ENCODE measurements at regions not wholly inside any gene's neighbourhood (a gene's known extent, or its start where the extent isn't known, plus 50 kb on each side); places are given as distances from the start of the nearest gene placed in this dataset.

- ATAC-seq (ENCODE audit: insufficient read depth, low read depth) (no peak), DNase-seq (no peak)
- Histone ChIP-seq H3K36me3 (ENCODE audit: insufficient read depth, low read length) (no peaks in the 10 kb centered on the region), H3K4me3 (ENCODE audit: low read depth in 1 of 2, low read length in 2 of 2) (no peak overlapping the region), H3K27ac (ENCODE audit: low read length) (no peak overlapping the region), H4K20me1 (ENCODE audit: insufficient read depth, low read length) (no peaks in the 10 kb centered on the region), H3K27me3 (ENCODE audit: insufficient read depth, low read length, poor library complexity) (no peaks in the 10 kb centered on the region), H3K4me1 (ENCODE audit: insufficient read depth, low read length) (no peaks in the 10 kb centered on the region), H2AFZ (ENCODE audit: low read depth, low read length) (no peak overlapping the region), H3K4me2 (ENCODE audit: insufficient read depth, low read length) (no peak overlapping the region), H3K9ac (ENCODE audit: low read depth, low read length) (no peak overlapping the region), H3K79me2 (ENCODE audit: insufficient read depth, low read length) (no peaks in the 10 kb centered on the region), H3K9me3 (ENCODE audit: insufficient read depth, low read length, severe bottlenecking) (no peaks in the 10 kb centered on the region)
- TF ChIP-seq CTCF (IDR thresholded peaks at IDR 0.05; ENCODE audit: borderline replicate concordance, extremely low read depth, low read length, poor library complexity, severe bottlenecking) = no peak
- no peak for TF ChIP-seq EZH2 (IDR thresholded peaks at IDR 0.05; ENCODE audit: borderline replicate concordance, low read depth, low read length, severe bottlenecking)
These were observed 159.8 kb downstream of the CGGBP1 start for GRCh38 chr3:87898971-87899370.

GRCh38 chr3:87895983-87896382, 162.8 kb downstream of the CGGBP1 start:
- Histone ChIP-seq H3K4me2 (ENCODE audit: insufficient read depth, low read length) (no peak overlapping the region), H3K9me3 (ENCODE audit: insufficient read depth, low read length, severe bottlenecking) (no peaks in the 10 kb centered on the region), H3K27ac (ENCODE audit: low read length) (no peak overlapping the region), H3K4me1 (ENCODE audit: insufficient read depth, low read length) (no peaks in the 10 kb centered on the region), H2AFZ (ENCODE audit: low read depth, low read length) (no peak overlapping the region), H3K9ac (ENCODE audit: low read depth, low read length) (no peak overlapping the region), H3K36me3 (ENCODE audit: insufficient read depth, low read length) (no peaks in the 10 kb centered on the region), H3K79me2 (ENCODE audit: insufficient read depth, low read length) (no peaks in the 10 kb centered on the region), H4K20me1 (ENCODE audit: insufficient read depth, low read length) (no peaks in the 10 kb centered on the region), H3K27me3 (ENCODE audit: insufficient read depth, low read length, poor library complexity) (no peaks in the 10 kb centered on the region), H3K4me3 (ENCODE audit: low read depth in 1 of 2, low read length in 2 of 2) (no peak overlapping the region)
- DNase-seq (no peak), ATAC-seq (ENCODE audit: insufficient read depth, low read depth) (no peak)
- no peak for TF ChIP-seq CTCF (IDR thresholded peaks at IDR 0.05; ENCODE audit: borderline replicate concordance, extremely low read depth, low read length, poor library complexity, severe bottlenecking)
- no peak for TF ChIP-seq EZH2 (IDR thresholded peaks at IDR 0.05; ENCODE audit: borderline replicate concordance, low read depth, low read length, severe bottlenecking)

GRCh38 chr3:87873136-87873535, 185.7 kb downstream of the CGGBP1 start:
- no peak overlapping the region for H3K27ac ChIP-seq (ENCODE audit: low read length)
- no peaks in the 10 kb centered on the region for H3K36me3 ChIP-seq (ENCODE audit: insufficient read depth, low read length)
- H3K27me3 ChIP-seq (ENCODE audit: insufficient read depth, low read length, poor library complexity) = no peaks in the 10 kb centered on the region
- no peak for ATAC-seq (ENCODE audit: insufficient read depth, low read depth)
- H4K20me1 ChIP-seq (ENCODE audit: insufficient read depth, low read length) = no peaks in the 10 kb centered on the region
- TF ChIP-seq CTCF (IDR thresholded peaks at IDR 0.05; ENCODE audit: borderline replicate concordance, extremely low read depth, low read length, poor library complexity, severe bottlenecking) (no peak), EZH2 (IDR thresholded peaks at IDR 0.05; ENCODE audit: borderline replicate concordance, low read depth, low read length, severe bottlenecking) (no peak)
- no peak overlapping the region for H3K9ac ChIP-seq (ENCODE audit: low read depth, low read length)
- H3K4me2 ChIP-seq (ENCODE audit: insufficient read depth, low read length) = no peak overlapping the region
- H2AFZ ChIP-seq (ENCODE audit: low read depth, low read length) = no peak overlapping the region
- no peaks in the 10 kb centered on the region for H3K4me1 ChIP-seq (ENCODE audit: insufficient read depth, low read length)
- DNase-seq = no peak
- no peaks in the 10 kb centered on the region for H3K9me3 ChIP-seq (ENCODE audit: insufficient read depth, low read length, severe bottlenecking)
- no peaks in the 10 kb centered on the region for H3K79me2 ChIP-seq (ENCODE audit: insufficient read depth, low read length)
- H3K4me3 ChIP-seq (ENCODE audit: low read depth in 1 of 2, low read length in 2 of 2) = no peak overlapping the region

GRCh38 chr3:87867001-87867400, 191.8 kb downstream of the CGGBP1 start:
- Histone ChIP-seq H3K79me2 (ENCODE audit: insufficient read depth, low read length) (no peaks in the 10 kb centered on the region), H3K9ac (ENCODE audit: low read depth, low read length) (no peak overlapping the region), H3K36me3 (ENCODE audit: insufficient read depth, low read length) (no peaks in the 10 kb centered on the region), H3K27ac (ENCODE audit: low read length) (no peak overlapping the region), H2AFZ (ENCODE audit: low read depth, low read length) (no peak overlapping the region), H3K4me3 (ENCODE audit: low read depth in 1 of 2, low read length in 2 of 2) (no peak overlapping the region), H3K4me2 (ENCODE audit: insufficient read depth, low read length) (no peak overlapping the region), H3K4me1 (ENCODE audit: insufficient read depth, low read length) (no peaks in the 10 kb centered on the region), H3K27me3 (ENCODE audit: insufficient read depth, low read length, poor library complexity) (no peaks in the 10 kb centered on the region), H4K20me1 (ENCODE audit: insufficient read depth, low read length) (no peaks in the 10 kb centered on the region), H3K9me3 (ENCODE audit: insufficient read depth, low read length, severe bottlenecking) (no peaks in the 10 kb centered on the region)
- DNase-seq (no peak), ATAC-seq (ENCODE audit: insufficient read depth, low read depth) (no peak)
- no peak for TF ChIP-seq CTCF (IDR thresholded peaks at IDR 0.05; ENCODE audit: borderline replicate concordance, extremely low read depth, low read length, poor library complexity, severe bottlenecking)
- no peak for TF ChIP-seq EZH2 (IDR thresholded peaks at IDR 0.05; ENCODE audit: borderline replicate concordance, low read depth, low read length, severe bottlenecking)

Data from DND-41 (cell line).